Kidney (tissue), 13 donors: ENCODE measurements at regions not wholly inside any gene's neighbourhood (a gene's known extent, or its start where the extent isn't known, plus 50 kb on each side); places are given as distances from the start of the nearest gene placed in this dataset.
A peak's percentile ranks its signal among the peaks of the same experiment; 100 is the strongest.

Experiments used
- DNase-seq, 5 donors: peaks; one replicate each; pipeline ENCODE4 v3.0.0-alpha.2; 2013 to 2020
- FAIRE-seq: peaks from 2 replicates; lab custom pipeline; 2012; peaks lifted over from hg19 to GRCh38; lab: Jason Lieb, UNC
- H3K27ac ChIP-seq, 2 donors: one replicate each; pipeline ENCODE4 v1.7.0; 2013; ENCODE audit warnings: low read depth in 2 of 2, low read length in 2 of 2, inconsistent platforms in 1 of 2
- H3K27me3 ChIP-seq: one replicate; pipeline ENCODE4 v1.7.1; 2013; ENCODE audit warnings: low read length, inconsistent platforms; ENCODE audit not compliant: control insufficient read depth, insufficient read depth
- H3K36me3 ChIP-seq, 3 donors: one replicate each; pipeline versions ENCODE4 v1.7.0 to v1.7.1; 2013; ENCODE audit warnings: low read length in 3 of 3, control low read depth in 1 of 3, inconsistent platforms in 1 of 3; ENCODE audit not compliant: insufficient read depth in 3 of 3, control insufficient read depth in 2 of 3
- H3K4me1 ChIP-seq, 3 donors: one replicate each; pipeline versions ENCODE4 v1.7.0 to v1.7.1; 2013; ENCODE audit warnings: low read length in 3 of 3, inconsistent platforms in 1 of 3, low read depth in 1 of 3; ENCODE audit not compliant: control insufficient read depth in 2 of 3, insufficient read depth in 2 of 3
- H3K4me3 ChIP-seq, 3 donors: one replicate each; pipeline versions ENCODE4 v1.7.0 to v1.8.1; 2013; ENCODE audit warnings: low read length in 3 of 3, control low read depth in 1 of 3, inconsistent platforms in 1 of 3
- H3K9ac ChIP-seq, 3 donors: one replicate each; pipeline versions ENCODE4 v1.7.0 to v1.7.1; 2013; ENCODE audit warnings: low read length in 3 of 3, control low read depth in 1 of 3, inconsistent platforms in 1 of 3
- H3K9me3 ChIP-seq, 3 donors: one replicate each; pipeline versions ENCODE4 v1.7.0 to v1.7.1; 2013; ENCODE audit warnings: low read length in 3 of 3, control low read depth in 1 of 3, inconsistent platforms in 1 of 3; ENCODE audit not compliant: control insufficient read depth in 2 of 3, insufficient read depth in 1 of 3
- CTCF ChIP-seq: IDR thresholded peaks from 3 replicates; pipeline ENCODE4 v1.5.1; 2012; ENCODE audit warnings: mild to moderate bottlenecking, moderate library complexity, borderline replicate concordance; ENCODE audit not compliant: insufficient read depth; ENCODE audit errors: extremely low read depth
- intact Hi-C: fragments of 100-400 bp; cut with DNase I; formaldehyde crosslinking; loops from one replicate; pipeline ENCODE4 v1.11.1; 2022
- donor health status: control.
- donor health status: control.
- donor health status: control.
- donor health status: control.
- donor health status: control.
- donor health status: DM: yes; HTN: yes; CAD: no.
- donor health status: Normal renal cell carcinoma (clear cell type).

DNA sequence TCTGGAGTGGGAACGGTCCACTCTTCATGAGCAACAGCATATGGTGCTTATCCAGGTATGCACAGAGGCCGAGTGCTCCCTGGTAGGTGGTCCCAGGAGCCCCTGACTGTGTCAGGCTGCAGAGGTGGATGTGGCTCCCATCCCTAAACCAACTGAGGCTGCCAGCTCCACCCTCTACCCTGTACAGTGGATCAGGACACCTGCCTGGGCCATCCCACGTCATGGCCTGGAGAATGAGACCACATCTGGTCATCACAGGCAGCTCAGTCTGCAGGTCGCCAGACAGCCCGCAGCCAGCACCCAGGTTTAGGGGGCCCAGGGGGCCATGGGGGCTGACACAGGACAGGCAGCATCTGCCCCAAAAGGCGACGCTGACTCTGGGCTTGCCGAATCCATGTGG, 100.3 kb upstream of the TMEM18 start:
- H3K4me3 ChIP-seq: no peak overlapping the region
- H3K36me3 ChIP-seq: no peaks in the 10 kb centered on the region
- H3K9me3 ChIP-seq: no peaks in the 10 kb centered on the region
- H3K9ac ChIP-seq: no peak overlapping the region
- no peak for TF ChIP-seq CTCF
- DNase-seq (no peak), FAIRE-seq (no peak)
- intact Hi-C loops: no loop called here
- H3K4me1 ChIP-seq: no peaks in the 10 kb centered on the region
- no peak overlapping the region for H3K27ac ChIP-seq
- H3K27me3 ChIP-seq: no peaks in the 10 kb centered on the region

- no peak for TF ChIP-seq CTCF
- no peaks in the 10 kb centered on the region for H3K4me1 ChIP-seq
- H3K27me3 ChIP-seq: no peaks in the 10 kb centered on the region
- H3K9me3 ChIP-seq: no peaks in the 10 kb centered on the region
- H3K36me3 ChIP-seq: no peaks in the 10 kb centered on the region
- no peak overlapping the region for H3K9ac ChIP-seq
- H3K27ac ChIP-seq: no peak overlapping the region
- FAIRE-seq: no peak
- no peak for DNase-seq
- no peak overlapping the region for H3K4me3 ChIP-seq
- intact Hi-C loops: no loop called here
These were observed 99.8 kb upstream of the TMEM18 start for GRCh38 chr2:777051-777450.

- intact Hi-C loops: no loop called here
- Histone ChIP-seq H3K9me3 (no peaks in the 10 kb centered on the region), H3K27me3 (no peaks in the 10 kb centered on the region), H3K36me3 (no peaks in the 10 kb centered on the region), H3K9ac (no peak overlapping the region), H3K4me3 (no peak overlapping the region), H3K27ac (no peak overlapping the region), H3K4me1 (no peaks in the 10 kb centered on the region)
- TF ChIP-seq CTCF: no peak
- peak in 2 of 5 donors; percentile 30 to 51 for DNase-seq
- FAIRE-seq: no peak
These were observed 99.3 kb upstream of the TMEM18 start for GRCh38 chr2:776487-776886.

DNA sequence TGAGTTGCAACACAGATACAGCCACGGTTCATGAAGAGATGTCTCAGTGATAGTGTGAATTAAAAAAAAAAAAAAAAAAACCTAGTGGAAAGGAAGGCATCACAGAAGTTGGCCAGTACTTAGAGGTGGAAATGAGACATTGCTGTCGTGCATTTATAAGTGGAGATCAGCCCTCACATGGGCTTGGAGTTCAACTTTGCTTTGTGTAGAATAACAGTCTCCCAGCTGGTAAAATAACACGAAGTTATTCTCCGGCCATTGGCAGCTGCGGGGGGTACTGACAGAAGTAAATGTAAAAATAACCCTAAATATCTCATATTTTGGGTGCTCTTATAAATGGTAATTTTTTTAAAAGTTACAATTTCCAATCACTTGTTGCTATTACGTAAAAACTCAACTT, 98.8 kb upstream of the TMEM18 start:
- H3K9ac ChIP-seq: no peak overlapping the region
- no peak for FAIRE-seq
- no peak overlapping the region for H3K27ac ChIP-seq
- no peaks in the 10 kb centered on the region for H3K27me3 ChIP-seq
- H3K4me1 ChIP-seq: no peaks in the 10 kb centered on the region
- intact Hi-C loops: no loop called here
- H3K4me3 ChIP-seq: no peak overlapping the region
- no peak for DNase-seq
- H3K9me3 ChIP-seq: no peaks in the 10 kb centered on the region
- TF ChIP-seq CTCF: no peak
- H3K36me3 ChIP-seq: no peaks in the 10 kb centered on the region
